Non-pigmented ciliary epithelial cell (primary cell): ENCODE measurements at regions not wholly inside any gene's neighbourhood (a gene's known extent, or its start where the extent isn't known, plus 50 kb on each side); places are given as distances from the start of the nearest gene placed in this dataset.
"Not testable (repeated sequence)": the region's sequence is repeated elsewhere in the genome, so short reads cannot be mapped to it uniquely, and the experiment has no call there.

ENCODE experiments used
- DNase-seq: peaks from one replicate; pipeline ENCODE4 v3.0.0-alpha.2; 2010; ENCODE audit warnings: low read depth

DNA sequence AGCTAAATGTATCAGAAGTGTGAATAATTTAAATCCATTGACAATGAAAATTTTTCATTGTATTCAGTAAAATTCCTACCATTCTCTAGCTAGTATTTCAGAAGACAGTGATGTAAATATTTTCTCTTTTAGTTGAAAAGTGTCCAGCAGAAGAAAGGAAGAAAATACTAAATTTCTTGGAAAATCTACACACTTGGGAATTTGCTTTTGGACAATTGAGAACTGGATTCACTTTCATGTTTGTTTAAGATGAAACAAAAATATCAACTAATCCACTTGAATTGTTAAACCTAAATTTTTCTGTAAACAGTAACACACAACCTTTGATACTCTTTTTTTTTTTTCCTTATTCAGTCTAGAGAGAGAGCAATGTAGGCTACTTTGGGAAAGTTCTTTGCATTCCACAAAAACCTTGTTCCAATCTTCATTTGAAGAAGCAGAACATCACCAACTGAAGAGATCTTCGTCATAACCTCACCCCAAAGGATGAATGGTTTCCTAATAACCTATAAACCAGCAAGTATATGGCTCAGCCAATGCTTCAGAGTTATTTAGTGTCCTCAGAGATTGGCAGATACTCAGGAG, 155.1 kb upstream of the GORAB start:
- DNase-seq, result no peak

DNA sequence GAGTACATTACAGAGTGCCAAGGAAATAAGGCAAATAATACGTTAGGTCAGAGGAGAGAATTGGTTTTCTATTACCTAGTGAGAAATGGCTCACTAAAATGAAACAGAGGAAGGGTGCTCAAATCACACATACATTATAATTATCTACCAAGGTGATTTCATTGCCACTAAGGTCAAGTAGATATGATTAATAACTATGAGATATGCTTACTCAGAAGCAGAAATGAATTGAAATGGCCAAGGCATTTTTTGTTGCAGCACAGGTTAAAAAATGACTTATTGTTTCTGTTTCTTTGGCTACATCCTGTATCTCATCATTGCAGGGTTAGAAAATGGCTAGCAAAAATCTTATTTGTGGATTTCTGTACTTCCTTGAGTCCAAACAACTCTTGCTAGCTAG, 154.5 kb upstream of the GORAB start:
- DNase-seq, result no peak

DNA sequence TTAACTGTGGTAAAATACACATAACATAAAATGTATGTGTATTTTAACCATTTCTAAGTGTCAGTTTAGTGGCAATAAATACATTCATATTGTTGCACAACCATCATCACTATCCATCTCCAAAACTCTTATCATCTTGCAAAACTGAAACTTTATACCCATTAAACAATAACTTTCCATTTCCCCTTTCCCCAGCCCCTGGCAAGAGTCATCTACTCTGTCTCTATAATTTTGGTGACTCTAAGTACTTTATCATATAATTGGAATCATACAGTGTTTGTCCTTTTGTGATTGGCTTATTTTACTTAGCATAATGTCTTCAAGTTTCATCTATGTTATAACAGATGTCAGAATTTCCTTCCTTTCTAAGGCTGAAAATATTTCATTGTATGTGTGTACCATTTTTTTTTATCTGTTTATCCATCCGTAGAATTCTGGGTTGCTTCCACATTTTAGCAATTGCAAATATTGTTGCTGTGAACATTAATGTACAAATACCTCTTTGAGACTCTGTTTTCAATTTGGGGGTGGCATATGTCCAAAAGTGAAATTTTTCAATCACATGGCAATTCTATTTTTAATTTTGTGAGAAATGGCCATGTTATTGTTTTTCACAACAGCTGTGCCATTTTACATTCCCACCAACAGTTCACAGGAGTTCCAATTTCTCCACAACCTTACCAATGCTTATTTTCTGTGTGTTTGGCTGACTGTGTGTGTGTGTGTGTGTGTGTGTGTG, 153.9 kb upstream of the GORAB start:
- no peak for DNase-seq

DNA sequence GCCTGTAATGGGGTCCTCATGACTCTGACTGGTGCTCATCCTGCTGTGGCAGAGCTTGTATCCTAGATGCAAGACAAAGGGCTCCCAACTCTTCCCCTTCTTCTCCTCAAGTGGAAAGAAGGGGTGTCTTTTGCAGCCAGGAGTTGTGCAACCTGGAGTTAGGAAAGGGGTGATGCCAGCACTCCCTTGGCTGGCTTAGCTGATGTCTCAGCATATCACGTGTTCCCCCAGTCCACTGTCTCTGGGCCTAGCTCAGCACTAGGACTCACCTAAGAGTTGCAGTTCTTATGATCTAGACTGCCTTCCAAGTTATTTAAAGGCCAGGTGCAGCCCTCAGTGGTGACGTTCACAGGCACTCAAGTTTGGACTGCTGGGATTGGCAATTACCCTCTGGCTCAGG, 146.2 kb upstream of the GORAB start:
- DNase-seq, result no peak

DNA sequence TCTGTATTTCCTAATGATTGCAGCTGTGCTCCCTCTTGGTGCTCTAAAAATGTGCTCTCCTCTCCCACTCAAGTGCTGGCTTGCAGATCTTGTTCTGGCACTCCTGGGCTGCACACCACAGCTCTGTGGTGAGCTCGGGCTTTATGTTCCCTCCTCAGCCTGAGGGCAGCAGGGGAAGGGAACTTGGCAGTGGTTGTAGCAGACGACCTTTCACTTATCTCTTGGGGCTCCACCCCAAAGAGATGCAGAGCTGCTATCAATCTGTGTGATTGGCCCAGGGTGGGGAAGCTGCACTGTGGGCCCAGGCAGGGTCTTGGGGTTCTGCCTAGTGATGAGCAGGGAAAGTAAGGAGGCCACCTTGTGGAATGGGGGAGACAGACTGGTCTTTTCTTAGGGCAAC, 143.5 kb upstream of the GORAB start:
- no peak for DNase-seq

DNA sequence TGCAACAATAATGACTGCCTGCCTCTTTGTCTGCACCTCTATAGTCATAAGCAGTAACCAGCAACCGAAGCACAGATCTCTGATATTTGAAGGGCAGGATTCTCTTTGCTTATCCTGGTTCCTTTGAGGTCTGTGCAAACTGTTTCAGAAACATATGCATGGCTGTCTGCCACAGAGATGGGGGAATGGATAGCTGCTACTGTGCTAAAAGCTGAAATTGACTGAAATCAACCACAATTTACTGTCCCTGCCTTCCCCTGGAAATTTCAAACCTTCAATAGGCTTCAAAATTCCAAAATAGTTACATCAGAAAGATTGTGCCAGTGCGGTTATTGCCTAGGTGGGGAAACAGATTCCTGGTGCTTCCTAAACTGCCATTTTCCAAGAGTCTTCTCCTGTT, 136.8 kb upstream of the GORAB start:
- no peak for DNase-seq

DNA sequence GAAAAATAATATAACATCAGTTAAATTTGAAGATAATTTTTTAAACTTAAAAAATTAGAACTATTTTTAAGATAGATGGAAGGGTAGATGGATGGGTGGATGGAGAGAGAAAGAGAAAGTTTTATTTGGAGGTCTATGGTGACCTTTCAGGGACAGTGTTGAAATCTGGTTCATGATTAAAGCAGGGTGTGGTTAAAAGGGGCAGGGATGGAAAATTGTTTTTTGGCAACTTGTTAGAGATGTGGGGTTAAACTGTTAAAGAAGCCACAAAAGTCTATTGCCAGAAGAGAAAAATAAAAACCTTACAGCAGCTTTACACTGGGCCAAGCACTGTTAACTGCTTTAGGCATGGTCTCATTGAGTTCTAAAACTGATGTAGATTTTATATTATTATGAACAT, 134.9 kb upstream of the GORAB start:
- no peak for DNase-seq

DNA sequence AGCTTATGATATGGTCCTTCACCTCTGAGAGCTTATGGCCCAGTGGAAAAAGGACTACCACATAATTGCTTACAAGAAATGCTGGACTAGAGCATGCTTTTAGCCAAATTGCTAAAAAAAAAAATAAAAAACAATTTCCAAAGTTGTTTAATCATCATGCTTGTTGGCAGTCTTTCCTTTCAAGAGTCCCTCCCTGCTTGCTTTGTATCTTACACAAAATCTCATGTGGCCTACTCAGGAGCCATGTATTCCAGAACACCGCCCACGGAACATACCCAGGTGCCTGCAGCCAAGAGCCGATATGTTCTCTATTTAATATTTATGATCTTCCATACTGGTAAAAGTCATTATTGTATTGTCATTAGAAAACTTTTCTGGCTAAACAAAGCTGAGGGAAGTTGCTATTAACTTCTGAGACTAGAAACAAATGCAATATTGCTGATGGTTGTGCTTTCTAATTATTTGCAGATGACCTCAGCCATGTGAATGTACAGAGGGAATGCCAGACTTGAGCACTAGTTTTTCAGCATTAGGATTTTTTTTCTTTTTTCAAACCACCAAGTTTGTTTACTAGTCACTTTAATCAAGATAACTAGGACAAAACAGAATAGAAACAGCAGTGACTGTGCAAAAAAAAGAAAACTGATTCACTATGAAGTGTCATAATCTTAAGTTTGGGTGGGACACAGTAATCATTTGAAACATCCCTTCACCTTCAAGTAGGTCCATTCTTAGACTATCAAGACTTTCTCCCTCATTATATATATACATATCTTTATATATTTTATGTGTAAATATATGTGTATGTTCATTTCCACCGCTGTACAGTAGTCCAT, 129.3 kb upstream of the GORAB start:
- no peak for DNase-seq

DNA sequence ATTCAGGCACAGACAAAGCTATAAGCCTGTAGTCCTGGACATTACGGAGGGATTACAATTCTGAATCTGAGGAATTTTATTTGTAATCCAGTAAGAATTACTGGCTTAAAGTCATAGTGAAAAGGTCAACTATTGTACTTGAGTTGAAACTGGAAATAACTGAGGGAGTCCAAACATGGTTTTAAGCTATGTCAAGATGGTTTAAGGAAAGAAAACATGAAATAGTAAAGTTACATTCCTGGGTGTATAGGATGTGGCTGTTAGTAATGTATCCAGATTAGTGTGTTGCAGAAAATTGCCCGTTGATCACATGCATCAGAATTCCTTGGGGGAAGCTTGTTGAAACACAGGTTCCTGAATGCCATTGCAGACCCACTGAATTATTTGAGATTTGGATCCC, 124.8 kb upstream of the GORAB start:
- DNase-seq, result peak; percentile 17

DNA sequence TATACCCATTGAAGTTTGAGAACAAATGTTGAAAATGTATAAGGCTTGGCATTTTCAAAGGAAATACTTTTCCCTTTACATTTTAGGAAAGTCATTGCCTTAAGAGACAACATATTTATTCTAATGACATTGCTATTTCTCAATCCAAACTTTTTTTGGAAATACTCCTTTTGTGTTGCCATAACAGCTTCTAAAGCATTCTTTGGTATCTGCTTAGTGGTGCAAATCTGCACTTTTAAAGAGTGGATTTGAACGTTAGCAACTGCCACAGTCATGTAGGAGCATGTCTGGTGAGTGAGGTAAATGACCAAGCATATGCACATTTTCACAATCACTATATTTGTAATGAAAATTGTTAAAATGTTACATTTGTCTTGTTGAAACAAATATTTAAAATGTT, 124.4 kb upstream of the GORAB start:
- no peak for DNase-seq

DNA sequence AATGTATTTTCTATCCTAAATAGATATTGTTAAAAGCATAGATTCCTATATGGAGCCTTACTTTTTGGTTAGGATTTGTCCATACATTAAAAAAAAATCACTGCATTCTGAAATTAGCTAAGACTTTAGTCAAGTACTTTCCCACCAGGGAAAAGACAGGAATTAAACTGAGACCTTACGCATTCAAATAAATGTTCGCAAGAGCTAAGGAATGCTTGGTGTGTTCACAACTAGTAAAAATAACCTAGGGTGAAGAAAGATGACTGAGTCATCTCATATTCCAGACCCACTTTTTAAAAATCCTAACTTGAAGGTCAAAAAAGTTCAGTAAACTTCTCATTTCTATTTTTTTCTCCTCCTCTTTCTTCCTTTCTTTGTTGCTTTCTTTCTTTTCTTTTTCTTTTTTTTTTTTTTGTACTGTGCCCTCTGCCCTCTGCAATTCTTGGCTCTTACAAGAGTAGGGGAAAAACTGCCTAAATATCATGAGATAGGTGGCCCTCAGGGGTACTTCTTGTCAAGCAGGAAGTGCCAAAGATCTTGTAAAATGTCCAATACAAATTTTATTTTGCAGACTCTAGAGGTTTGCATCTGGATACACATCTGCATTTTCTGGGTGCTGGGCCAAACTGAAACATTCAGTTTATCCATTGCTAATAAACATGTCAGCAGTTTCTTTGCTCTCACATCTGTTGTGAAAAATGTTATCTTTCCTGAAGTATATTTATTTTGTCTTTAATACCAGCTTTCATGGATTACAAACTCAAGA, 121.4 kb upstream of the GORAB start:
- peak; percentile 52 for DNase-seq

DNA sequence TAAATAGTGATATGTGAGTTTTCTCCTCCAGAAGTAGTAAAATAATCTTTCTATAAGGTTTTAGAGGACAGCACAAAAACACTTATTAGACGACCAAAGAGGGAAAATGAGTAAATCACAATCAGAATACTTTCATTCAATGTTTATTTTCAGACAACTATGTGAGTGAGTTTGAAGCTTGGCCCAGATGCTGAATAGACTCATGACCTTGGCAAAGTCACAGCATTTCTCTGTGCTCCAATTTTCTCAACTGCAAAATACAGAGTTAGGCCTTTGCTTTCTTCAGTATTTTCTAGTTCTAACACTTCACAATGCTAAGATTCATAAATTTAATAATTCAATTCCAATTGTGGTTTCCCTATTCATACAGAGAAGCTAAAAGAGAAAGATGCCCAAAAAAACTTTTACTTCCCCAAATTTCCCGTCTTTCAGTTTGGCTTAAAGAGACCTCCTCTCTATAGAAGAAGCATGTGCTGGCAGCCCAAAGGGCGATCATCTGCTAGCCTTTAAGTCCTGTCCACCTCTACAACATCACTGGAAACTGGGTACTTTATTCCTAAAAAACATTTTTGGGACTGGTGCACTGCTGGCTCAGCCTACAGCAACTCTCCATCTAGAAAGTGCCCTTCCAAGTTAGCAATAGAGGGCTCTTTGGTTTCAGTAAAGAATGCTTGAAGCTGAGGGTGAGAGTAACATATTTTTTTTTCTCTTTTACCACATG, 116.8 kb upstream of the GORAB start:
- no peak for DNase-seq

DNA sequence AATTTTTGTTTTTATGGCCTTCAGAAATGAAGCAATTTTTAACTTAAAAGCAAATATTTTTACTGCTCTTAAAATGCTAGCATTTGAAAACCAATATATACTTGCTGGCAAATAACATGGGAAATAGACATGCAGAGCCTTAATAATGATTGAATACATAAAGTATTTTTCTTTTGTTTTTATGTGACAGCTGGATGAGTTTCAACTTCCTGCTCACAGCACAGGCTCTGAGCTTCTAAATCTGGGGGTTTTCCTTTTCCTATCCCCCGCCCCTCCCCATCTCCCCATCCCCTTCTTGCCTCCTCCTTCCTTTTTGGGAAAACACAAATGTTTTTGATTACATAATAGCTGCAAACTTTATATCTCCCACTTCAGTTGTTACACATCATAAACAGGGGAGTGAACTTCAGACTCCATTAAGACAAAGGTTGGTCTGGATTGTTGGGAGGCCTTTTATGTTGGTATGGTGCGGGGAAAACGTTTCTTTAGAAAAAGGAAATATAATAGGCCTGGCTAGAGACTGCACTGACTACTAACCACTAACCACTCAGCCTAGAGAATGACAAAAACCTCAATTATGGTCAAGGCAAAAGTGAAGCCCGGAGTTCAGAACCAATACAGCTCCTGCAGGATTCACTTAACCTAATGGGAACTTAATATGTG, 116.1 kb upstream of the GORAB start:
- no peak for DNase-seq

DNA sequence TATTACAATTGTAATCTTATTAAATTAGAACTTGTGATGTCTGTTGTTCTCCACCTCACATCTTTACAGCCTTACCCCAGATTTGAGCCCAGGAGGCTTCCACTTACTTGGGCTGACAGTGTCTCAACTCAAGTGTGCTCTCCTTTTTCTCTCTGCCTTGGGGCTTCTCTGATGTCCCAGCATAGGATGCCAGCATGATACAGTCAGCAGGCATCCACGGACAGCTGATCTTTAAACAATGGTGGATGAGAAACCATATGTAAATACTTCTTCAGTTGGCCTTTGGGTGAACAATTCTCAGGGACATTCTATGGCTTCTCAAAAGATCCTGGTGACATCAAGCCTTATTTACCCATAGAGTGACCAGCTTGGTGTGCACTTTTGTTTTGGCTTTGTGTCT, 107.6 kb upstream of the GORAB start:
- no peak for DNase-seq

DNA sequence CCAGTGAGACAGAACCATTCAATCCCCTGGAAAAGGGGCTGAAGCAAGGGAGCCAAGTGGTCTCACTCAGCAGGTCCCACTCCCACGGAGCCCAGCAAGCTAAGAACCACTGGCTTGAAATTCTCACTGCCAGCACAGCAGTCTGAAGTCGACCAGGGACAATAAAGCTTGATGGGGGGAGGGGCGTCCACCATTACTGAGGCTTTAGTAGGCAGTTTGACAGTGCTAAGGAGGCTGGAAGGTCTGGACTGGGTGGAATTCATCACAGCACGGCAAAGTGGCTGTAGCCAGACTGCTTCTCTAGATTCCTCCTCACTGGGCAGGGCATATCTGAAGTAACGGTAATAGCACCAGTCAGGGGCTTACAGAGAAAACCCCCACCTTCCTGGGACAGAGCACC, 105.4 kb upstream of the GORAB start:
- DNase-seq, result no peak

DNA sequence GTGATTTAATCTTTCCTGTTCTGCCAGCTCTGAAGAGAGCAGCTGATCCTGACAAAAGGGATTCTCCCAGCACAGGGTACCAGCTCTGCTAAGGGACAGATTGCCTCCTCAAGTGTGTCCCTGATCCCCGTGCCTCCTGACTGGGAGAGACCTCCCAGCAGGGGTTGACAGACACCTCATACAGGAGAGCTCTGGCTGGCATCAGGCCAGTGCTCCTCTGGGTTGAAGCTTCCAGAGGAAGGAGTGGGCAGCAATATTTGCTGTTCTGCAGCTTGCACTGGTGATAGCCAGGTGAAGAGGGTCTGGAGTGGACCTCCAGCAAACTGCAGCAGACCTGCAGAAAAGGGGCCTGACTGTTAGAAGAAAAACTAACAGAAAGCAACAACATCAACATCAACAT, 105.0 kb upstream of the GORAB start:
- not testable (repeated sequence) for DNase-seq

DNA sequence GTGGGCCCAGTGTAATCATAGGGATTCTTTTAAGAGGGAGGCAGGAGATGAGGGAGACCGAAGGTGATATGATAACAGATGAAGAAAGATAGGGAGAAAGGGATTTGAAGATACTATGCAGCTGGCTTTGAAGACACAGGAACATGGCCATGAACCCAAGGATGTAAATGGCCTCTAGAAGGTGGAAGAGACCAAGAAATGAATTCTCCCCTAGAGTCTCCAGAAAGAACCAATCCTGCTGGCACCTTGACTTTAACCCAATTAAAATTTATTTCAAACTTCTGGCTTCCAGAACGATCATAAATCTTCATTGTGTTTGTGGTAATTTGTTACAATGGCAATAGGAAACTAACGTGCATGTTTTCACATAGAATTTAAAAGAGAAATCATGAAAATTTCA, 95.0 kb upstream of the GORAB start:
- DNase-seq, result no peak

DNA sequence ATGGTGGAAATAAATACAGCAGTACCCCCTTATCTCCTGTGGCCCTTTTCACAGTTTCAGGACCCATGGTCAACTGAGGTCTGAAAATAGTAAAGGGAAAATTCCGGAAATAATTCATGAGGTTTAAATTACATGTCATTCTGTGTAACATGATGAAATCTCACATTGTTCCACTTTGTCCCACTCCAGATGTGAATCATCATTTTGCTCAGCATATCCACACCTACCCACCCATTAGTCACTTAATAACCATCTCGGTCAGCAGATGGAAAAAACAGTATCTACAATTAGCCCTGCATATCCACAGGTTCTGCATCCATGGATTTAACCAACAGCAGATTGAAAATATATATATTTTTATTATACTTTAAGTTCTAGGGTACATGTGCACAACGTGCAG, 86.9 kb upstream of the GORAB start:
- peak; percentile 68 for DNase-seq

DNA sequence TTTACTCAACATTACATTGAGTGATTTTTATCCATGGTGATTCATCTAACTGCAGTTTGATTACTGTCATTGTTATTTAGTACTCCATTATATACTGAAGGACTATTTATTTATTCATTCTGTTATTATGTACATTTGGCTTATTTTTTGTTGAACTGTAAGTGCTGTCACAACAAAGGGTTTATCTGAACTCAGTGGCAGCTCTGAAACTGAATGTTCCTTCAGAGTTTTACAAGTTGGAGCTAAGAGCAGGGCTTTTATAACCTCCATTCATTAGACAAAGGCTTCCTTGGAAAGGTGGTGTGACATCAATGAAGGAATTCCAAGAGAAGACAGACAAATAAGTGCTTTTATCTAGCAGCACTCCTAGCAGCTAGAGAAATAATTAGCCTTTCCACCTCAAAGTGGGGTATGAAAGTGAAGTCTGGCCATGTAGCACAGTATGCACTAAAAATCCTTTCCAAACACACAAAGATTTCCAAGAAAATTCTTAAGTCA, 83.3 kb upstream of the GORAB start:
- no peak for DNase-seq

DNA sequence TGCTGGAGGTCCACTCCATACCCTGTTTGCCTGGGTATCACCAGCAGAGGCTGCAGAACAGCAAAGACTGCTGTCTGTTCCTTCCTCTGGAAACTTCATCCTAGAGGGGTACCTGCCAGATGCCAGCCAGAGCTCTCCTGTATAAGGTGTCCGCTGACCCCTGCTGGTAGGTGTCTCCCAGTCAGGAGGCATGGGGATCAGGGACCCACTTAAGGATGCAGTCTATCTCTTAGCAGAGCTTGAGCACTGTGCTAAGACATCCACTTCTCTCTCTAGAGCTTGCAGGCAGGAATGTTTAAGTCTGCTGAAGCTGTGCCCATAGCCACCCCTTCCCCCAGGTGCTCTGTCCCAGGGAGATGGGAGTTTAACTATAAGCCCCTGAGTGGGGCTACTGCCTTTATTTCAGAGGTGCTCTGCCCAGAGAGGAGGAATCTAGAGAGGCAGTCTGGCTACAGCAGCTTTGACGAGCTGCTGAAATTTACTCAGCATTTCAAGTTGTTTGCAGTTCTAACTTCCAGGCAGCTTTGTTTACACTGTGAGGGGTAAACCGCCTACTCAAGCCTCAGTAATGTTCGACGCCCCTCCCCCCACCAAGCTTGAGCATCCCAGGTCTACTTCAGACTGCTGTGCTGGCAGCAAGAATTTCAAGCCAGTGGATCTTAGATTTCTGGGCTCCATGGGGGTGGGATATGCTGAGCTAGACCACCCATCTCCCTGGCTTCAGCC, 74.5 kb upstream of the GORAB start:
- not testable (repeated sequence) for DNase-seq
